WTC11 (cell line): ENCODE measurements at regions not wholly inside any gene's neighbourhood (a gene's known extent, or its start where the extent isn't known, plus 50 kb on each side); places are given as distances from the start of the nearest gene placed in this dataset.

Experiments used
- GTF2I ChIP-seq: fragments of 250-450 bp; sonication (Bioruptor Pico); conservative IDR thresholded peaks from 2 replicates; pipeline ENCODE4 v1.4.0; 2021; ENCODE audit warnings: mild to moderate bottlenecking
- KAT7 ChIP-seq: sonication (generic); formaldehyde crosslinking; IDR thresholded peaks from 2 replicates; pipeline ENCODE4 v1.8.1; 2023; ENCODE audit warnings: missing genetic modification reagents, mild to moderate bottlenecking, borderline replicate concordance
- TCF7 ChIP-seq: sonication (generic); formaldehyde crosslinking; IDR thresholded peaks from 2 replicates; pipeline ENCODE4 v1.8.0; 2022; ENCODE audit warnings: mild to moderate bottlenecking, low read depth, missing genetic modification reagents, moderate library complexity
- ZNF263 ChIP-seq: sonication (generic); formaldehyde crosslinking; IDR thresholded peaks from 2 replicates; pipeline ENCODE4 v1.8.1; 2022; ENCODE audit warnings: low read depth, mild to moderate bottlenecking, moderate library complexity, missing genetic modification reagents
- TF ChIP-seq, protein P1 (sequence below): sonication (generic); formaldehyde crosslinking; conservative IDR thresholded peaks from 2 replicates; pipeline ENCODE4 v1.8.1; 2022; ENCODE audit warnings: mild to moderate bottlenecking, missing genetic modification reagents
- TF ChIP-seq, protein P2 (sequence below): sonication (generic); formaldehyde crosslinking; IDR thresholded peaks from 2 replicates; pipeline ENCODE4 v1.8.0; 2022; ENCODE audit warnings: mild to moderate bottlenecking, missing genetic modification reagents
- TF ChIP-seq, protein P3 (sequence below): fragments of 200-600 bp; IDR thresholded peaks from 2 replicates; pipeline ENCODE4 v1.8.0; 2022; ENCODE audit warnings: antibody characterized with exemption

DNA sequence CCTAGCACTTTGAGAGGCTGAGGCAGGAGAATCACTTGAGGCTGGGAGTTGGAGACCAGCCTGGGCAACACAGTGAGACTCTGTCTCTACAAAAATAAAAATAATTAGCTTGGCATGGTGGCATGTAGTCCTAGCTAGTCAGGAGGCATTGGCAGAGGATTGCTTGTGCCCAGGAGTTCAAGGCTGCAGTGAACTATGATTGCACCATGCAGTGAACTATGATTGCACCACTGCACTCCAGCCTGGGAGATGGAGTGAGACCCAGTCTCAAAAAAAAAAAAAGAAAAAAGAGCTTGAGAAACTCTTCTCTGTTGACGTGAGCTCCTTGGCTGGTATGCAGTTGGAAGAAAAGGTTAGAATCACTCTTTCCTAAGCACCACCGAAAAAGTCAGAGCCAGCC, 125.1 kb upstream of the TNP1 start:
- TF ChIP-seq, protein P1, sequence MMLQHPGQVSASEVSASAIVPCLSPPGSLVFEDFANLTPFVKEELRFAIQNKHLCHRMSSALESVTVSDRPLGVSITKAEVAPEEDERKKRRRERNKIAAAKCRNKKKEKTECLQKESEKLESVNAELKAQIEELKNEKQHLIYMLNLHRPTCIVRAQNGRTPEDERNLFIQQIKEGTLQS (CRISPR knock-in tag): no peak
- TF ChIP-seq KAT7 (CRISPR knock-in tag) (no peak), TCF7 (CRISPR knock-in tag) (no peak), GTF2I (CRISPR knock-in tag) (no peak), ZNF263 (CRISPR knock-in tag) (no peak)
- TF ChIP-seq, protein P2, sequence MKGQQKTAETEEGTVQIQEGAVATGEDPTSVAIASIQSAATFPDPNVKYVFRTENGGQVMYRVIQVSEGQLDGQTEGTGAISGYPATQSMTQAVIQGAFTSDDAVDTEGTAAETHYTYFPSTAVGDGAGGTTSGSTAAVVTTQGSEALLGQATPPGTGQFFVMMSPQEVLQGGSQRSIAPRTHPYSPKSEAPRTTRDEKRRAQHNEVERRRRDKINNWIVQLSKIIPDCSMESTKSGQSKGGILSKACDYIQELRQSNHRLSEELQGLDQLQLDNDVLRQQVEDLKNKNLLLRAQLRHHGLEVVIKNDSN (CRISPR knock-in tag): no peak
- TF ChIP-seq, protein P3, sequence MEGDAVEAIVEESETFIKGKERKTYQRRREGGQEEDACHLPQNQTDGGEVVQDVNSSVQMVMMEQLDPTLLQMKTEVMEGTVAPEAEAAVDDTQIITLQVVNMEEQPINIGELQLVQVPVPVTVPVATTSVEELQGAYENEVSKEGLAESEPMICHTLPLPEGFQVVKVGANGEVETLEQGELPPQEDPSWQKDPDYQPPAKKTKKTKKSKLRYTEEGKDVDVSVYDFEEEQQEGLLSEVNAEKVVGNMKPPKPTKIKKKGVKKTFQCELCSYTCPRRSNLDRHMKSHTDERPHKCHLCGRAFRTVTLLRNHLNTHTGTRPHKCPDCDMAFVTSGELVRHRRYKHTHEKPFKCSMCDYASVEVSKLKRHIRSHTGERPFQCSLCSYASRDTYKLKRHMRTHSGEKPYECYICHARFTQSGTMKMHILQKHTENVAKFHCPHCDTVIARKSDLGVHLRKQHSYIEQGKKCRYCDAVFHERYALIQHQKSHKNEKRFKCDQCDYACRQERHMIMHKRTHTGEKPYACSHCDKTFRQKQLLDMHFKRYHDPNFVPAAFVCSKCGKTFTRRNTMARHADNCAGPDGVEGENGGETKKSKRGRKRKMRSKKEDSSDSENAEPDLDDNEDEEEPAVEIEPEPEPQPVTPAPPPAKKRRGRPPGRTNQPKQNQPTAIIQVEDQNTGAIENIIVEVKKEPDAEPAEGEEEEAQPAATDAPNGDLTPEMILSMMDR: no peak
